ENCODE measurements at regions not wholly inside any gene's neighbourhood (a gene's known extent, or its start where the extent isn't known, plus 50 kb on each side); places are given as distances from the start of the nearest gene placed in this dataset.
"Not testable (repeated sequence)": the region's sequence is repeated elsewhere in the genome, so short reads cannot be mapped to it uniquely, and the experiment has no call there.

DNA sequence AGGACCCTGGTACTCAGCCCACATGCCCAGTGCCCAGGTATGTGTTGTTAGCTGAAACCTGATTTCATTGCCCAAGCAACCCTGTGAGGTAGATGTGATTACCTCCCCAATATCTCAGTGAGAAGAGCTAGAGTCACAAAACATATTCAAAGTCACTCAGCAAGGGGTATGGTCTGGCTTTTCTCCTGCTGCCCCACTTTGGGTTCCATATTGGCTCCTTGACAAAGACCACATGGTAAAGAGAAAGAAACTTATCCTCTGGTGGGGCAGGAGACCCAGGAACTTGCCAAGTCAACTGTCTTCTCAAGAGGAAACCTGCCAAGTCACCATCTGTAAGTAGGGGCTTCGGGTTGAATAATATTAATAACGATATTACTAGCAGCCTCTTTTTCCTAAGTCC lies 148.3 kb upstream of the LMCD1 start:
- DNase-seq (ENCODE audit: low read depth in 2 of 2) = no peak

DNA sequence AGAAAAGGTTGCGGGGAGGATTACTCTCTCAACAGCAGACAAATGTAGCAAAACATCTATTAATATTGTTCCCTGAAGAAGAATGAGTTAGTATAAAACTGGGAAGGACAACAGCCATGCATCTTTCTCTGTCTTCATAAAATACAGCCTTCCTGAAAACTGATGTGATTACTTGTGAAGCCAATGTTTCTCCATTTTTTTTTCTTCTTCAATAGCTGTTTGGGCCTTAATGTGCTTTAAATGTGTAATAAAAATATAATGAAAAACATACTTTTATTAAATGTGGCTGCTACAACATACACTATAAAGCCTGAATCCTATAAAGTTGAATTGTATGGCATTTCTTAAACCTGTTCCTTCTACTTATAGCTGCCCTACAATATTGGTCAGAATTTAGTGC lies 146.3 kb upstream of the LMCD1 start:
- DNase-seq (ENCODE audit: low read depth in 2 of 2) = no peak

DNA sequence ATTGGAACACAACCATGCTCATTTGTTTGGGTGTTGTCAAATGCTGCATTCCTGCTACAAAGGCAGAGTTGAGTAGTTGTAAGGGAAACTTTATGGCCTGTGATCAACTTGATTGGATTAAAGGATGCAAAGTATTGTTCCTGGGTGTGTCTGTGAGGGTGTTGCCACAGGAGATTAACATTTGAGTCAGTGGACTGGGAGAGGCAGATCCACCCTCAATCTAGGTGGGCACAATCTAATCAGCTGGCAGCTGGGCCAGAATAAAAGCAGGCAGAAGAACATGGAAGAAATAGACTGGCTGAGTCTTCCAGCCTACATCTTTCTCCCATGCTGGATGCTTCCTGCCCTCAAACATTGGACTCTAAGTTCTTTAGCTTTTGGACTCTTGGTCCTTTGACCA lies 145.6 kb upstream of the LMCD1 start:
- not testable (repeated sequence) for DNase-seq (ENCODE audit: low read depth in 2 of 2)

DNA sequence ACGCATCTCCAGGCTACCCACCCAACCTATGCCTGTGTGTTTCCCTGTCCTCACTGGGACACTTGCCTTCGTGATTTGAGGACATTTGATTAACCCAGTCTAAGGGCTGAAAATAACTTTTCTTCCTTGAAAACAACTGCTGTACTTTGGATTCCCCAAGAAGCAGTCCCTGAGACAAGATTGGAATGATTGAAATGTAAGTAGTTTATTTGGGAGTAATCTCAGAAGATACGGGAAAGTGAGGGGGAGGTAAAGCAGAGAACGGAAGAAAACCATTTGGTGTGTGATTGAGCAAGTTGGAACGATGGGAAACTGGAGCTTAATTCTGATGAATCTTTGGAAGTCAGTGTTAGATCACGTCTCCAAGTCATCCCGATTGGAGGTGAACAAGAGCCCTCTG lies 143.8 kb upstream of the LMCD1 start:
- DNase-seq (ENCODE audit: low read depth in 2 of 2) = no peak

DNA sequence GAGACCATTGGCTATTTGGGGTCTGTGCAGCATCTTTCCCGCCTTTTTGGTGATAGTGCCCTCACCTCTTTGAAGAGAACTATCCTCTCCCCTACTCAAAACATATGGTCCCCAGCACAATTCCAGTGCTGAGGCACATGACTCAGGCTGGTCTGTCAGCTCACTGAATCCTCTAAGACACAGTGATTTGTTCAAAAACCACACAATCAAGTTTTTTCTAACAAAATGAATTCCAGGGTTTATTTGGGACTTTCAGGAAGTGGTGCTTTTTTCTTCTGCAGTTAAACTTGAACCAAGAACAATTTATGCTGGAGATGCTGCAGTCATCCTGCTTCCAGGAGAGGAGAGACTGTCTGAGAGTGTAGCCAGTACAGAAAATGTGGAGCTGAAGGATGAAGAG lies 142.5 kb upstream of the LMCD1 start:
- no peak for DNase-seq (ENCODE audit: low read depth in 2 of 2)

DNA sequence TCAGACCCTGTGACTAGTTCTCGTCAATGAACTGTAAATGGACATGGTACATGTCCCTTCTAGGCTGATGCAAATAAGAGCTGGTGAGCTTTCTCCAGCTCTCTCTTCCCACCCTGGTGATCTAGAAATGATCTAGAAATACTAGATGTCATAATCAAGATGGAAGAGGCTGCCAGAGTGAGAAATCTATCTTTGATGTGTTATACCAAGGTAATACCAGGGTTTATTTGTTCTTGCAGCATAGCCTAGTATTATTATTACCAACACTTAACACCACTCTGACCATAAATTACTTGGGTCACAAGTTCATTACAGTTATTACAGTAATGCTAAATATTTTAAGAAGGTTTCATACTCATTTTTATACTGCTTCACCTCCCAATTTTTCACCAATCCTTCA lies 138.4 kb upstream of the LMCD1 start:
- DNase-seq (ENCODE audit: low read depth in 2 of 2) = no peak

DNA sequence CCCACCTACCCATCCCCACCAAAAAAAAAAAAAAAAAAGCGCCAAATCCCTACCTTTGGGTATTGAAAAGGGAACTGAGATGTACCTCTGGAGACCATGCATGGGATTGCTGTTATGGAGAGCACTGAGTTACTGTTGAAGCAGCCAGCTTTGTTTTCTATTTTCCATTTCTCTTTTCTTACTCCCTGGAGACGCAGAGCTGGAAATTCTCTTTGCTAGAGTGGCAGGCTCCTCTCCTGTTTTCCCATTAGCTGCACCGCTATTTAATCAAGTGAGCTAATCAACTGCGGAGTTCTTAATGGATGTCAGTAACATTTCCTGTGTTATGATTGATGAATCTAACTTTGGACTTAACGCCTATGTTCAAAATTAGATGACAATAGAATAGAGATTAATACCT lies 136.1 kb upstream of the LMCD1 start:
- no peak for DNase-seq (ENCODE audit: low read depth in 2 of 2)

DNA sequence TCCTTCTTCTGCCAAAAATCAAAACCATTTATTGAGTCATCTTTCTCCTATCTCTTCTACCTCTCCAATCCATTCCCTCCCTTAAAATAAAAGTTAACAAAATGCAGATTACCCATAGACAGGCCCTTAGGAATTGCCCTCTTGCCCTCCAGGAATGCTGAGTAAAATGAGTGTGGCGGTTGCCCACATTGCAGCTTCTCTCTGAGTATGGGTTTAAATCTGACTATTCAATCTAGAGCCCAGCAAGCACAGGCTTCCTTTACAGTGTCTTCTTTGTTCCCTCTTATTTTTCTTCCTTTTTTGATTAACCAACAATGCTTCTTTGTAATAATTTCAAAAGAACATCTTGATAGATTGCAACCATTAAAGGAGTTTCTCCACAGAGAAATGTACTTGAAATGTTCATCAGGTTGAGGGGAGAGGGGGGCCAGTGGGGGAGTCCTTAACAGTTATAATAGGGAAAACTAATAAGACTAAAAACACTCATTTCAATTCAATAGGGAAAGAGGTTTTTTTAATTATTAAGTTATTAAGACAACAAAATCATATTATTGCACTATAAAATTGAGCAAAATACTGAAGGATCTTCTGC lies 135.3 kb upstream of the LMCD1 start:
- no peak for DNase-seq (ENCODE audit: low read depth in 2 of 2)

DNA sequence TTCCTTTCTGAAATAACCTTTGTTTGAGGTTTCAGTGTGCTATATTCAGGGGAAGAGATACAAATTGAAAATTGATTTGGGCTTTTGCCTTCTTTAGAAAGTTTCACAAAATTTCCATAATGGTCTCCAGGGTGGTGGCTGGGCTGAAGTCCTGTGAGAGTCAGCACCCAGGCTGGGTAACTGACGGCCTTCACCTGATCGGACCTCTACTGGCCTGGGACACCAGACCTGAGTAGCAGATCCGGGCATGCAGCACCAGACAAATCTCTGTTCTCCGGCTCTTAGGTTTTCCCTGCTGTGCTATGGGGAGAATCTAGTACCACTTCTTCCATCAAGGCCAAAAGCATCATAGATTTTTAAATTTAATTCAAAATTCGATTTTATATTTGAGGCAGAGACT lies 133.0 kb upstream of the LMCD1 start:
- DNase-seq (ENCODE audit: low read depth in 2 of 2) = no peak

DNA sequence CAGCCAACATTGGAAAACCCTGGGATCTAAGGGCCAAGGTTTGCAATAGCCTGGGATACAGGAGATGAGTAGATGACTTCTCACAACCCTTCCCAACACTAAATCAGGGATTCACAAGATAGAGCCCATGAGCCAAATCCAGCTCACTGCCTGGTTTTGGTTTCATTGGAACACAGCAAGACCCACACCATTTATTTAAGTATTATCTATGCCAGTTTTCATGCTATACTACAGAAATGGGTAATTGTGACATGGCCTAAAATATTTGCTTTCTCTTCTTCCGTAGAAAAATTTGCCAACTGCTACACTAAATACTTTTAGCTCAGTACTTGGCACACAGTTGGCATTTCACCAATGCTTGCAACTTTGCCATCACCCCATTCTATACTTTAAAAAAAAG lies 132.0 kb upstream of the LMCD1 start:
- no peak for DNase-seq (ENCODE audit: low read depth in 2 of 2)

DNA sequence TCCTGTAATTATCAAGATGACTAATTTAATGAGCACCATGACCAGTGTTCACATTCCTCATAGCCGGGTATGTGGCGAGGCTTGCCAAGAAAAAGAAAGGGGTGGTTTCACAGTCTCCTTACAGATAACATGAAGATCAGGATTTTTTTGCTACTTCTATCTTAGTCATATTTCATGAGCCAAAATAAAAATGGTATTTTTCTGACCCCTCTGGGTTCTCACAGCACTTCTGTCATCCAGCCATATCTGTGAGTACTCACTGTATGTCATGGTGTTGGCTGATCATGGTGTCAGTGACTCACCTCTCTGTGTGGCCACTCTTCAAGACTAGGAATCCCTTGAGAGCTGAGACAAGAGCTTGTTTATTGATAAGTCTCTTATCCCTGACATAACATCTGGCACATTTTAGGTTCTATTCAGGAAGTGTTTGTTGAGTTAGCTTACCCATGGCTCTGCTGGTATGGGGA lies 130.5 kb upstream of the LMCD1 start:
- DNase-seq (ENCODE audit: low read depth in 2 of 2) = no peak

DNA sequence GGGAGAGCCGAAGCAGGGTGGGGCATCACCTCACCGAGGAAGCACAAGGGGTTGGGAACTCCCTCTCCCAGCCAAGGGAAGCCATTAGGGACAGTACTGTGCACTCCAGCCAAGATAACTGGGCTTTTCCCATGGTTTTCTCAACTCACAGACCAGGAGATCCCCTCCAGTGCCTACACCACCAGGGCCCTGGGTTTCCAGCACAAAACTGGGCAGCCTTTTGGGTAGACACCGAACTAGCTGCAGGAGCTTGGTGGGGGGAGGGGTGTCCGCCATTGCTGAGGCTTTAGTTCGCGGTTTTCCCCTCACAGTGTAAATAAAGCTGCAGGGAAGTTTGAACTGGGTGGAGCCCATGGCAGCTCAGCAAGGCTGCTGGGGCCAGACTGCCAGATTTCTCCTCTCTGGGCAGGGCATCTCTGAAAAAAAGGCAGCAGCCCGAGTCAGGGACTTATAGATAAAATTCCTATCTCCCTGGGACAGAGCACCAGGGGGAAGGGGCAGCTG lies 129.6 kb upstream of the LMCD1 start:
- DNase-seq (ENCODE audit: low read depth in 2 of 2) = no peak

DNA sequence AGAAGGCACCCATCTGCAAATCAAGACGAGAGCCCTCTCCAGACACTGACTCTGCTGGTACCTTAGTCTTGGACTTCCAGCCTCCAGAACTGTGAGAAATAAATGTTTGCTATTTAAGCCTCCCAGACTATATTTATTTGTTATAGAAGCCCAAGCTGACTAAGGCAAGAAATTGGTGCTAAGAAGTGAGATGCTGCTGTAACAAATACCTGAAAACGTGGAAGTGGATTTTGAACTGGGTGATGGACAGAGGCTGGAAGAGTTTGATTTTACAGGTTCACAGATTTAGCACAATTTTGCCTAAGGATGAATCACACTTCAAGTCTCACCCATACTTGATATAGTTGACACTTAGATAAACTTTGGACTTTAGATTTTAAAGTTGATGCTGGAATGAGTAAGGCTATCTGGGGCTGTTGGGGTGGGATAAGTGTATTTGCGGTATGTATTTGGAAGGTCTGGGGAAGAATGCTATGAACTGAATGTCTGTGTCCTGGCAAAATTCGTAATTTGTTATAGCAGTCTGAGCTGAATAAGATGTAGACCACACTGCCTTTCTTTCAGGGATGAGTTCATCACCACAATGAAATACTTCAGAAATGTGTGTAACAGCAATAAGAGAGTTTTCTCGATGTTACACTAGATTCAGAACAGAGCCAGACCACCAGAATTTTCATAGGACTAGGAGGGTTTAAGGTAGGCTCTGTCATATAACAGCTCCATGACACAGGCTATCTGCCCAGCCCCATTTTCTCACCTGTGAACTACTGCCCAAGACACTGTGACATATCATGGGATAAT lies 120.5 kb upstream of the LMCD1 start:
- no peak for DNase-seq (ENCODE audit: low read depth in 2 of 2)

DNA sequence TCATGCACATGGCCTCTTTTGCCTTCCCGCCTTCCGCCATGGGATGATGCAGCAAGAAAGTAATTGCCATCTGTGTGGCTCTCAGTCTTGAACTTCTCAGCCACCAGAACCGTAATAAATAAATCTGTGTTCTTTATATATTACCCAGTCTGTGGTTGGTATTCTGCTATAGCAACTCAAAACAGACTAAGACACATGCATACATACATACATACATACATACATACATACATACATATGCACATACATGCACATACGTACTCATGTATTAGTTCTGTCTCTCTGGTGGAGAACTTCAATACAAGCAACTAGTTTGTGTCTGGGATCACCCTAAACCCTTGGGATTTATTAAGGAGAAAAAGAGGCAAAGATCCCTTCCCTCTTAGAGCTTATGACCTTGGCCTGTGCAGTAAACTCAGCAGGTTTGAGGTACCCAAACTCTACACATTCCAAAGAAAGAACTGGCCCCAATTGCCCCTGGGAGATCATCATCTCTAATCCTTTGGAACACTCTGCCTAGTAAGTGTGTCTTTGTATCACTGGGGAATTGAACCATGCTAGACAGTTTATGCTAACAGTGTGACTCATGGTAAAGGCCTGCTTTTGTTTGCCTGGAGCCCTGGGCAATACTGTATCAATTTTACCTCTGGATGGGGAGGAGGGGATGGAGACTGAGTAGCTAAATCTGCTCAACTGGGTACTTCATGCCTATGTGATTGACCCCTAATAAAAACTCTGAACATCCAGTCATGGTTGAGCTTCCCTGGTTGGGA lies 115.6 kb upstream of the LMCD1 start:
- DNase-seq (ENCODE audit: low read depth in 2 of 2) = no peak

DNA sequence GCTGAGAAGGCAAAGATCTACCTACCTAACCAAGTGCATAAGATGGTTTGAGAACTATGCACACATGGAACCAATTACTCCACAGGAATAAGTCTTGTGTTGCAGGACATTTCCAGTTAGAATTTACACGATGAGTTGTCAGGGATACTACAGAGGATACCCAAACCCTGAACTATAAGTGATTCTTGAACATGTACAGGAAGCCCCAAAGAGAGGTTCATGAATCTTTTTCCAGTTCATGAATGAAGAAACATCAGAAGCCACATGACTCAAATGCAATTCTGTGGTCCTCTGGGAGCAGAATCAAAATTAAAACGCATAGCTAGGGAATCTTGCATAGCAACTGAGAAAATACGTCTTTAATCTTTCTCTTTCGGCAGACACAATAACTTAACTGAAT lies 114.1 kb upstream of the LMCD1 start:
- no peak for DNase-seq (ENCODE audit: low read depth in 2 of 2)

DNA sequence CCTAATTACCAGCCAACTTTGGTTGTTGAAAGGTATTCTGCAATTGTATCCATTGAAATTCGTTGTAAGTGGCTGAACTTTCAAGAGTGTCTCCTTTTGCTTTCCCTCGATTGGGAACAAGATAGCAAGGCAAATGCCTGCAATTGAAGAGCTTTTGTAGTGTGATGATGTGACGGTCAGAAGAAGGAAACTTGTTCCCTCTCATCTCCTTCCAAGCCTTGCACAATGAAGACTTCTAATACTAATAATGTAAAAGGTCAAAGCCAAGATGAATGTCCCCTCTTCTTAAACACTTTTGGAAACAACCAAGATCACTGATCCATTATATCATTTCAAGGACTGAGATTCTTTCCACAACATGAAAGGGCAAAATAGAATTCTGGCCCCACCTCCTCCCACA lies 101.9 kb upstream of the LMCD1 start:
- no peak for DNase-seq (ENCODE audit: low read depth in 2 of 2)

DNA sequence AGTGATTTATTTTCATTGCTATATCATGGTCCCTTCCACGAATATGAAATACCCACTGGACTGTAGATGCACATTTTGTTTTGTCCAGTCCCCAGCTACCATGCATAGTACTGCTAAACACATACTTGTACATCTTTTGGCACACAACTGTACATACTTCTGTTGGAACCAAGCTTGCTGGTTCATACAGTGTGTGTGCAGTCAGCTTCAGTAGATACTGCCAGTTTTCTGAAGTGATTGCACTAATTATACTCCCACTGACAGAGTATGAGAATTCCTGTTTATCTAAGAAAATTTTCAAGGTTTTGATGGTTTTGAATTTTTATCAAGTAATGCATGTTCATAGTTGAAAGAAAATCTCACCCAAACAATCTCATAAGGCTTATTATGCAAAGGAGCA lies 100.7 kb upstream of the LMCD1 start:
- no peak for DNase-seq (ENCODE audit: low read depth in 2 of 2)

DNA sequence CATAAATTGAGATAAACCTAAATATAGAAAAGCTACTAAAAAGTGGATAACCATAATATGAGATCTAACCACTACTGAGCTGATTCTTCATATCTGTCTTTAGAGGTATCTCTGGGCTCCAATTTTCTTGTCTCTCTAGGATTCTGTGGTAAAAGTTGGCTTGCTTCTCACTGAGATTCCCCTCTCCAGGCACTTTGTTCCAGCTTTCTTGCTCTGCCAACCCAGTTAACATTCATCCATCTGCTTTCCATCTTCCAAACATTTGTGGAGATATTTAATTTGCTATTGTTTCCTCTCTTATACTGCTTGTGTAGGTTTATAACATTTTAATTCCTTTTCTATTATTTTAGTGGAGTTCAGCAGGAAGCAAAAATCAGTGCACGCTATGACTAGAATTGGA lies 97.6 kb upstream of the LMCD1 start:
- no peak for DNase-seq (ENCODE audit: low read depth in 2 of 2)

DNA sequence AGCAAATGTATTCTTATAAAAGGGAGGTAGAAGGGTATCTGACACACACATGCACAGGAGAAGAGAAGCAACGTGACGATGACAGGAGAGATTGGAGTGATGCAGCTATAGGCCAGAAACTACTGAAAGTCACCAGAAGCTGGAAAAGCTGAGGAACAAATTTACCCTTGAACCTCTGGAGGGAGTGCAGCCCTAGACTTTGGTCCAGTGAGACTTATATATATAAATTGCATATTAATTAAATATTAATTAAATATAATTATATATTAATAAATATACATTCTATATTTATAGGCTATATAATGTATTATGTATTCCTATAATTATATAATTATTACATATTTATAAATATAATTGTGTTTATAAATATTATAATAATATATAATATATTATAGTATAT lies 96.5 kb upstream of the LMCD1 start:
- DNase-seq (ENCODE audit: low read depth in 2 of 2) = no peak

DNA sequence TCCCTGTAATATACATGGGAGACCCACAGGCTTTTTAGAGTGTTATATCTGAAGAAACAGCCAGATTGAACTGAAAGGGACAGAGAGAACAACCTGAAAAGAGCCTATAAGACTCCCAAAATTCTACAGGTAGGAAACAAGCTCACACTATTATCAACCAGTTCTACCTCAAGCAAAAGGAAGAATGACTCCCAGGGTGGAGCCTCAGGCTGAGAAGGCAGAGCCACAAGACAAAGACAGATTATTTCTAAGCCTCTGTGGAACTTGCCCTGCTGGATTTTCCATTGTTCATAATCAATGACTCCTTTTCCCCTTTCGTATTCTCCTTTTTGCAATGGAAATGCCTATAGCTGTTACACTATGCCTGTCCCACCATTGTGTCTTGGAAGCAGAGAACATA lies 95.1 kb upstream of the LMCD1 start:
- no peak for DNase-seq (ENCODE audit: low read depth in 2 of 2)

DNA sequence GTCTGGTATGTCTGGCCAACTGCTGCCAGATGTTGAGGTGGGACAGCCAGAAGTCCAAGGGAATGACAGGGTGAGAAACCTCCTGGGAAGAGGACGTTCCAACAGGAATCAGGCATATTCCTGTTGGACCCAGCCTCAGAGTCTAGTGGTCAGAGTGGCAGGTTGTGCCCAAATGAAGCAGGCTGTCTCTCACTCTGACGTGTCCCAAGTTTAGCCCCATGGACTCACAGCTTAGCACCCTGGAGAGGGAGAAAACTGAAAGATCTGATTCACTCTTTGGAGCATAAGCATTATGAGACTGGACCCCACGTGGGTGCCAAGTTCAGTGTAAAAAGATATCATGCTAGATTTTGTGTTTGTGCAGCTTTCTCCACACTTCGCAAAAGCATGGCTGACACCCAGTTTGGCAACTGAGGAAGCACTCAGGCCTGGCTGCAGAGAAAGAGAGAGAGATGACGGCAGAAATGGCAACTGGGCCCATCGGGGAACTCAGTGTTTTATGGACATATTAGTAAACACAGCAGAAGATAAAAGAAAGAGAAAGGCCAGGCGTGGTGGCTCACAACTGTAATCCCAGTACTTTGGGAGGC lies 88.2 kb upstream of the LMCD1 start:
- DNase-seq (ENCODE audit: low read depth in 2 of 2) = no peak

DNA sequence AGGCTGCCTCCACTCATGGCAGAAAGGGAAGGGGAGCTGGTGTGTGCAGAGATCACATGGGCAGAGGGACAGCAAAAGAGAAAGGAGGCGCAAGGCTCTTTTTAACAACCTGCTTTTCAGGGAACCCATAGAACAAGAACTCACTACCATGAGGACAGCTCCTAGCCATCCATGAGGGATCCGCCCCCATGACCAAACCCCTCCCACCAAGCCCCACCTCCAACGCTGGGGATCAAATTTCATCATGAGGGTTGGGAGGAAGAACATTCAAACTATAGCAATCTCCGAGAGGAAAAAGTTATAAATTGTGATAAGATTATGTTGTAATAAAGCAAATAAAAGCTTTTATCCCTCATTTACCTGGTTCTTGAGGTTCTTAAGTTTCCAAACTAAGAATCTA lies 84.7 kb upstream of the LMCD1 start:
- no peak for DNase-seq (ENCODE audit: low read depth in 2 of 2)
